SK-N-MC (cell line): ENCODE measurements at regions not wholly inside any gene's neighbourhood (a gene's known extent, or its start where the extent isn't known, plus 50 kb on each side); places are given as distances from the start of the nearest gene placed in this dataset.

ENCODE experiments used
- EZH2 ChIP-seq: fragments of 200-600 bp; sonication (generic); IDR thresholded peaks from one replicate; pipeline ENCODE4 v1.6.1; 2017; ENCODE audit warnings: antibody characterized with exemption
- FOXP2 ChIP-seq: optimal IDR thresholded peaks from 2 replicates; pipeline ENCODE3; 2011; ENCODE audit warnings: mild to moderate bottlenecking, moderate library complexity; ENCODE audit not compliant: insufficient read depth; ENCODE audit errors: extremely low read length, control extremely low read depth
- POLR2AphosphoS5 ChIP-seq: IDR thresholded peaks from 2 replicates; pipeline ENCODE4 v1.6.1; 2012; ENCODE audit warnings: mild to moderate bottlenecking, low read depth, low read length, borderline replicate concordance

DNA sequence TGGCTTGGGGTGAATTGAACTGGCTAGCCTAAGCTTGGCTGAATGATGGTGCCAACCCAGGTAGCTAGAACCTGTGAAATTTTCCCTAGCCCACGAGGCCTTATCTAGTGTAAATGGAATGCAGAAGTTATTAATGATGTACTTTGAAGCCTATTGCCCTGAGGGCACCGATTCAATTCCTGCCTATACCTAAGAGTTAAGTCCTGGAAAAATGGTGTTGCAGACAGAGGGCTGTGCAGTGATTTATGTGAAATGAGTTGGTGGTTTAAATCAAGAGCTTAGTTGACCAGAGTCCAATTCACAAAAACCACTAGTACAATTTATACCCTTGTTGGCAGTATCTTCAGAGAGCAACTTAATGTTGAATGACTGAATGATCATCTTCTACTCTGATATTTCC, 373.8 kb upstream of the JAG1 start:
- TF ChIP-seq POLR2AphosphoS5 (no peak), FOXP2 (no peak), EZH2 (no peak)
